LoVo (cell line): ENCODE measurements at regions not wholly inside any gene's neighbourhood (a gene's known extent, or its start where the extent isn't known, plus 50 kb on each side); places are given as distances from the start of the nearest gene placed in this dataset.

Experiments
- DNase-seq: peaks from one replicate; pipeline ENCODE4 v3.0.0-alpha.2; 2016; ENCODE audit warnings: low spot score

DNA sequence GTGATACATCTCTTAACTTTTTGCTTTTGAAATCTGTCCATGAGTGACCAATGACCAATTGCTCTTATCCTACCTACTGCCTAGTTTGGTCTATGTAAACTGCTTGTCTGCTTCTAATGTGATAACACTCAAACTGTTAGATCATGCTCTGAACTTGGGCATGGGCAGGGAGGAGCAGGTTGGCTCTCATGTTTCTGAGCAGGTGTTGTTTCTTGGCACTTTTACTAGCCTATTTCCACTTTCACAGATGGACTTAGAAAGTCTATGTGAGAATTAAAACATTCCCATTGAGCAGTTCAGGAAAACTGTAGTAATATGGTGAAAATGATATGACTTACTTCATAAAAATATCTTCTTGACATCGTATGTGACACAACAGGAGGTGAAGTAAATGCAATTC, 538.4 kb downstream of the HACE1 start:
- no peak for DNase-seq

DNA sequence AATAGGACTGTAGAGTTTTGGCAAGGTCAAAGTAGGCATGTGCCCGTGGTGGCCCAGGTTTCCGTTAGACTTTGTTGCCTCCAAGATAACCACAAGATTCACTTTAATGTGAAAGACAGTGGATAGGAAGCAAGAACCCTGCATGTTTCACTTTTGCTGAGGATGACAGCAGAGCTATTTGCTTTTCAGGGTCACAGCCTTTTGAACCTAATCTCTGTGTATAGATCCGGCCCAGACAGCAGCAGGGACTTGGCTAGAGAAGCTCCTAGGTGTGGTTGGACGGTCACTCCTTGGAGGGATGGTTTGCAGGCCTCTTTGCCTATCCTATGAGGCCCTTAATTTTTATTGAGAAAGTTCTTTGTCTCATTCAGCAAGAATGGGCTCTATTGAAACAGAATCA, 538.8 kb downstream of the HACE1 start:
- no peak for DNase-seq

DNA sequence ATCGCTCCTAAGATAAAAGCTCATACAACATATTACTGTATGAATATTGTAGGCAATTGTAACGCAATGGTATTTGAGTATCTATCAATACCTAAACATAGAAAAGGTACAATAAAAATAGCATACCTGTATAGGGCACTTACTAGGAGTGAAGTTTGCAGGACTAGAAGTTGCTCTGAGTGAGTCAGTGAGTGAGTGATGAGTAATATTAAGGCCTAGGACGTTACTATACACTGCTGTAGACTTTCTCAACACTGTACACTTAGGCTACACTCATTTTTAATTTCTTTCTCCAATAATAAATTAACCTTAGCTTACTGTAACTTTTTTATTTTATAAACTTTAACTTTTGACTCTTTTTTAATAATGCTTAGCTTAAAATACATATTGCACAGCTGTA, 546.9 kb downstream of the HACE1 start:
- DNase-seq: no peak

DNA sequence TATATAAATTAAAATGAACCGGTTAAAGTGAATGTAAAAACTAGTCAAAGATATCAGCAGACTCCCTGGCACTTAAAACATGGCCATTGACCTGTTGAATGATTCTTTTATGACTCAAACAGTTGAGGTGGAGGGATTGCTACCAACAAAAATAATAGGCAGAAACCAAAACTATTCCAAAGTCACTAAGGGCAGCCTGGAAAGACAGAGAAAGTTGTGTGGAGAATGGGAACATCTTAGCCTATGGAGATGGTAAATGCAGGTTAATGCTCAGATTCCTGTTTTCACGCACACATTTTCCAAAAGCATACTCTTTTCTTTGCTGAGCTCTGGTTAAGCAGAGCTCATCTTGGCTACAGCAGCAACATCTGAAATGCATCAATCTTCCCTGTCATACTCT, 553.5 kb downstream of the HACE1 start:
- DNase-seq: no peak

DNA sequence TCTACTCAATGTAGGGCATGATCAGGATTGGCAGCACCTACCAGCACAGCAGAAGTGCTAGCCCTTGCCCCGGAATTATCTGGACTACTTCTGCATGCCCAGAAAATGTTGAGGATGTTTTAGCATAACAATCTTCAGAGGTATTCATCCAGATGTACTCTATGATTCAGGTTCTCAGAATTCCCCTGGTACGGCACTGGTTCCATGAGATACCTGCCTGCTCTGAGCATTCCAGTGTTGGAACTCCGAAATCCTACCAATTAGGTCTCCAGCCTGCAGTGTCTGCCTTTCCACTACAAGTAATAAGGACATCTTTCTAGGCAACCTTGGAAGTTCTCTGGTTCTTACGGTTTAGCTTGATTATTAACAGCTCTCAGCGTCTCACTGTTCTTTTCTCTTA, 554.5 kb downstream of the HACE1 start:
- no peak for DNase-seq

DNA sequence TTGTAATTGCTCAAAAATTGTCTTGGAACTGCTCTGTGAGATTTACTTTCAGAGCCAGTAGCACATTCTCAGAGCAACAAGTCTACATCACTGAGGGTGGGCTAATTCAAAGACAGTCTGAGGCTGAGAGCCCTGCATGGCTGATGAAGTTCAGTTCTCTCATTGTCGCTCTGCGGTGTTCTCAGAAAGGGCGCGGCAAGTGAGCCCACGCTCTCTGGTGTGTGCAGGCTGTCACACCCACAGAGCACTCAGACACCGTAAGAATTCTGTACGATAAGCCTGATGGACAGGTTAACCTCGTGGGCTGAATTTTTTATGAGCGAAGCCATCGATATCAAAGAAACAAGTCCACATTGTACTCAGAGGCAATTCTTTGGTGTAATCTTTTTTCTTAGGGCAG, 557.8 kb downstream of the HACE1 start:
- DNase-seq: no peak

DNA sequence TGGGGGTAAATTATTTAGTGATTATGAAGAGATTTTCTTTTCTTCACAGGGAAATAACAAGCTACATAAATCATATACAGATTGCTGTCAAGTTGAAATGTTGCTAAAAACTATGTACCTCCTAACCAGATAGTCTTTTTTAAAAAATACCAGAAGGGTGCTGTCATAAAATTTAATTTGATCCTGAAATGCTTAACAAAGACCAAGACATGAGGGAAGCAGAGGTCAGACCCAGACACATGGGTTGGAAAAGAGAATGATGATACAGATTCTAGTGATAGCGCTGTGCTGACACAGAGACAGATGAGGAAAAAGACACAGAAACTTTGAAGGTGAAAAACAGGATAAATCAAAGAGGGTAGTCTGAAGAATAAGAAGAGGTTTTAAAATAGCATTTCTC, 573.1 kb downstream of the HACE1 start:
- DNase-seq: no peak

DNA sequence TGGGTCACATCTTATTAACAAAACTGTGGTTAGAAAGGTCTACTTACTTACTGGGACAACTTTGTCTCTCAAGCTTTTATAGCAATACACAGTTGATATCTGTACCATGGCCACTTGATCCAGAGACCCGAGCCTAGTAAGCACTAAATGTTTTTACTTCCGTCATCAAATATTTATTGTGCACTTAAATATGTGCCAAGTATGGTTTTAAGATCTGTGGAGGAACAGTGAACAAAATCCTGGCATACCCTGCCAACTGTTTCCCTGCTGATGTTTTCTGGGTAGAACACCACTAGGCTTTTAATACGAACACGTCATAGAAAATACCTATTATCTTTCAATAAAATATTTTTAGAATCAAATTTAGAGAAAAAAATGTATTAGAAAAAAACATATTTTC, 574.8 kb downstream of the HACE1 start:
- DNase-seq: no peak

DNA sequence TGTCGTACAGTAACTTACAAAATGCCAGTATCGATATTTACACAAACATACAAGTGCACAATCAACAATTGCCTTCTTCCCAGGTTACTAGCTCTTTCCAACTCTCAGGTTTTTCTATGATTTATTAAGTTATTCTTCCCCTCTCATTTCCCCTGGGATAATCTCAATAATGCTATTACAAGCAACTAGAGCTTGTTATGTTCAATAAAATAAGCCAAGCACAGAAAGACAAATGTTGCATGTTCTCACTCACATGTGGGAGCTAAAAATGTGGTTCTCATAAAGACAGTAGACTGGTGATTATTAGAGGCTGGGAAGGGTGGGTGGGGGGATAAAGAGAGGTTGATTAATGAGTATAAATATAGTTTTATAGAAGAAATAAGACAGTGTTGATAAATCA, 577.1 kb downstream of the HACE1 start:
- no peak for DNase-seq

DNA sequence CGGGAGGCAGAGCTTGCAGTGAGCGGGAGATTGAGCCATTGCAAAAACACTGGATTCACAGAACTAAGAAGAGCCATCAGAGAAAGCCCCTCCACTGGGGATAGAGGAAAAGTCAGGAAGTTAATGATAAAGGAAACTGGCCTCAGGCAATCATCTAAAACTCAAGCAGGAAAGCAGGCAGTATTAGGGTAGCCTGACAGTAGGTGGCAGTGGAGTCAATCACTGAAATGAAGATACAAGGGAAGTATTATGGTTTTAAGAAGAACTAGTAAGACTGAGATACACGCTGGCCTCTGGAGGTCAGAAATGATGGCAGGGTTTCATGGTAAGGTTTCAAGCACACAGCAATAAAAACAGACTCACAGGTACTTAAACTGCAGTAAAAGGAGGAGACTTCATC, 578.3 kb downstream of the HACE1 start:
- DNase-seq: no peak

DNA sequence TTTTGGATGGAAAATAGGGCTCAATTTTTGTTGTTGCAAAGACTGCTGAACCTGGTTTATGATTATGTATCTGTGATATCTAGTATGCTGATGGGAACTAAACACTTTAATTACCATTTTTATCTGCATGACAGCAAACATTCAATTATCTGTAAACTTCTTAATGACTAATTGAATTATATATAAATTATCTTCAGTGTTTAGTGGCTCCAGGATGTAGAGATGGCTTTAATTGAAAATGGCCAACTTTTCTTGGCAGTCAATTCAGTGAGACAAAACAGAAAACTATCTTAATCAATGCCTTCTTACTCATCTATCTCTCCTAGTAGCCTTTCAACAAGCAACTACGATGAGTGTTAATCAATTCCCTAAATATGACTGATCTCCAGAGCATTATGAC, 591.3 kb downstream of the HACE1 start:
- no peak for DNase-seq

DNA sequence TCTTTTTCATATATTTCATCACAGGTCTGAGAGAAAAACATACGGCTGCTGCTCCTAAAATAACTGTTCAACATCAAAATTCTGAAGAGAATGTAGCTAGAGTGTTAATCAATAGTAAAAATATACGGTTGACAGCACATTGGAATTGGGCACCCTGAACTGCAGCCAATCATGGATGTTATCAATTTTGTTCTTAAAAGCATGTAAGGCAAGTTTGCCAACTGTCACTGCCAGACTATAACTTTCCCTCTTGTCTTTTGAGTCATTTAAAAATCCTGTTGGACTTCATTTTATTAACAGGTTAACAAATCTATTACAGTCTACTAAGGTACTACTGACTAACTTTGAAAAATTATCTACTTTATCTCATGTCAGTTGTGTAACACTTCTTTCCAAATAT, 592.8 kb downstream of the HACE1 start:
- DNase-seq: no peak

DNA sequence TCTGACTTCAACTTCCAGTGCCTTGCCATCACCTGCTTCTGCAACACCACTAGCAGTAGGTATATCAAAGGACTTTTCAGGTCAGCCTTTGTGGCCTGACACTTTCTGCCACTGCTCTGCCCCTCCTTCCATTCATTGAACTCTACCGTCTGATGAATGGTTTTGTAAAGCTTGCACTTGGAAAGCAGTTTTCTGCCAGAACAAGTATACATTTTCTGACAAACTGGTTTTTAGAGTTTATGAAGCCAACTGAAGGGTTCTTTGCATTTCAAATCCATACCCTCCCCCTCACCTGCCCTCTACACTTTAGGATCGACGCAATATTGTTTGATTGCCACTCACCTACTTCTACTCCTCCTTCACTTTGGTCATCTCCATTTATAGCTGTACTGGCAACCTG, 603.1 kb downstream of the HACE1 start:
- no peak for DNase-seq

DNA sequence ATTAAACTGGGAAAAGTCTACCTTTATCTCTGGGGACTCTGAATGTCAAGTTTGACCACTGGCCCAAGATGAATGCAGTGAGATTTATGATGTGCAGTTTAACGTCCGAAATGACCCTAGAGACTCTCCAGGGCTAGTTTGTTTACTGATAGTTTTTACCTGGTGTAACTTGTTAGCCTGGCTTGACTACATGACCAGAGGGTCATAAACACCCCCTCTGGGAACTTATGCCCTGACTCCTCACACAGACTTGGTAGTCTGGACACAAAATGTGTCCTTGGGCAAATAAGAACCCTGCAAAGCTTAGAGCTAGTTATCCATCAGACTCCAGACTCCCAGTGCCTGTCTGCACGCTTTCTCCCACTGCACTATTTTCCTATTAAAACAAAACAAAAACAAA, 606.5 kb downstream of the HACE1 start:
- DNase-seq: no peak

DNA sequence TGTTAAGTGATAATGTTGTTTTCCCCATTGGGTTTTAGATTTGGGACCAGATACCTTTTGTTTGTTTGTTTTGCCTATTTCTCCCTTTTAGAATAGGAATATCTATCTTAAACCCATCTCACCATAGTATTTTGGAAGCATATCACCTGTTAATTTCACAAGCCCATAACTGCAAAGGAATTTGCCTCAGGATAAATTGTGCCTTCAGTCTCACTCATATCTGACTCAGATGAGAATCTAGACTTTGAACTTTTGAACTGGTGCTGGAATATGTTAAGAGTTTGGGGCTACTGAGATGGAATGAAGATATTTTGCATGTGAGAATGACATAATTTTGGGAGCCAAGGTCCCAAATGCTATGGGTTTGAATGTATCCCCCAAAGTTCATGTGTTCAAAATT, 607.4 kb downstream of the HACE1 start:
- no peak for DNase-seq

DNA sequence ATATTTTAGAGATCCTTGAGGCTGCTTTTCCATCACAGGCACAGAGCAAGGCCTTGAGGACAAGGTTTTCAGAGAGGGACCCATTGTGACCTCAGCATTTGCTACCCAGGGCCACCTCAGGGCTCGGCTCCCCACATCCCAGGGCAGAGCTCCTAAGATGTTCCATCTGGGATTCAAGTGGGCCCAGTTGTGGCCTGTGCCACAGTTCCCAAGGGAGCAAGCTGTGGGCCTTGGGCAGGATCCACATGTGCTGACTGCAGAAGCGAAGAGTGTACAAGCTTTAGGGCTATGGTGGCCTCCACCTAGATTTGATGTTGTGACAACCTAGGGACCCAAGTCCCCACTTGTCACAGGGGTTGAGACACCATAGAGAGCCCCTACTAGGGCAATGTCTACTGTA, 608.1 kb downstream of the HACE1 start:
- DNase-seq: no peak

DNA sequence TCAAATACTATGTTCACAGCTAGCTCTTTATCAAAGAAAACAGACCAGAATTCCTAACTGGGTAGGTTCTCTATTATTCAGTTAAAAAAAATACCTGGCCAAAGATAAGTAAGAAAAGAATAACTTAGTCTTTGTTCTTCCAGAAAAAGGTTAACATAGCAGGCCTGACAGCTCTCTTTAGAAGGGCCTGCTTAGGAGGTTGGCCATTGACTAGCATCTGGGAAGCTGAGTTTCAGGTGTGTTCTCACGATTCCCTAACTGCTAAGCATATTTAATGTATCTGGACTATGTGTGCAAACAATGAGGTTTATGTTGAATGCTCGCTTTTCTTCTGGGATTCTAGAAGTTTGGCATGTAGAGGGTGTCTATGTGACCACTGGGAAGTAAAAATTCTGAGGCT, 618.9 kb downstream of the HACE1 start:
- DNase-seq: no peak

DNA sequence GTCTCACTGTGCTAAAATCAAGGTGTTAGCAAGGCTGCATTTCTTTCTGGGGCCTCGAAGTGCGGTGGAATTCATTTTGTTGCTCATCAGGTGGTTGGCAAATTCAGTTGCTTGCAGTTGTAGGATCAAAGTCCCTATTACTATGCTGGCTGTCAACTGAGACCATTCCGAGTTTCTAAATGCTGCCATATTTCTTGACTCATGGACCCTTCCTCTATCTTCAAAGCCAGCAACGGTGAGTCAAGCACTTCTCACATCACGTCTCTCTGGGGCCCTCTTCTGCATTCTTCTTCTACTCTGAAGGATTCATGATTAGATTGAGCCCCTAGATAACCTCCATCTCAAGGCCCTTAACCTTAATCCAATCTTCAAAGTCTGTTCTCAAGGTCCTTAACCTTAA, 619.7 kb downstream of the HACE1 start:
- no peak for DNase-seq

DNA sequence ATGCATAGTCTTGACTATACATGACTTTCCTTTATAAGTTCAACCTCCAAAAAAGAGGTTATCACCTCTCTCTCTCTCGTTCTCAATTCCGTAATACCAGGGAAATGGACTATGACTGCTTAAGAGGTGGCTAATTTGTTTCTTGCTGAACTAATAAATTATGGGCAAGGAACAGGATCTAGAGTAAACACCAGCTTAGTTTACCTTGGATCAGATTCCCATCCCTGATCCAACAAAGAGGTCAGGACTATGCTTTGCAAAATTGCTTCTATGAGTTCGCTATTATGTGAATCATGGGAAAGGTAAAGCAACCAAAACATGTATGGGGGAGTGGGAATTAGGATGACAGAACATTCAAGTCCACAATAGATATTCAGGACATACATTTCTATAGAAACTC, 630.7 kb downstream of the HACE1 start:
- DNase-seq: no peak

DNA sequence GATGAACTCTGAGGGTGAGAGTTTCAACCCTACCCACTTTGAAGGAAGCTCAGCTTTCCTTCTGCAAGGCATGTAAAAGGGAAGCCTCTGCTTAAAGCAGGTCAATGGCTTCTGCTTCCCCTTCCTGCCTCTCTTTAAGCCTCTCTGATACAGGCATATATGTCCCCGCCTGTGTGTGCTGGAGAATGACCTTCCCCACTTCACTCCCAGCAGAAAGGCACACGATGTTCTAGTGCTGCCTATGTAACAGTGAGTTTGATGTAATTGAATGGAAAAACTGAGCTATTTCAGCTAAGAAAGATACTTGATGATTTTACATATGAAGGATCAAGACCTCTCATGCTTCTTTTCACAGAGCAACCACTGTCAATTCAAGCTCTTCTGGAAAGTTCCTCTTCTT, 632.2 kb downstream of the HACE1 start:
- DNase-seq: no peak

DNA sequence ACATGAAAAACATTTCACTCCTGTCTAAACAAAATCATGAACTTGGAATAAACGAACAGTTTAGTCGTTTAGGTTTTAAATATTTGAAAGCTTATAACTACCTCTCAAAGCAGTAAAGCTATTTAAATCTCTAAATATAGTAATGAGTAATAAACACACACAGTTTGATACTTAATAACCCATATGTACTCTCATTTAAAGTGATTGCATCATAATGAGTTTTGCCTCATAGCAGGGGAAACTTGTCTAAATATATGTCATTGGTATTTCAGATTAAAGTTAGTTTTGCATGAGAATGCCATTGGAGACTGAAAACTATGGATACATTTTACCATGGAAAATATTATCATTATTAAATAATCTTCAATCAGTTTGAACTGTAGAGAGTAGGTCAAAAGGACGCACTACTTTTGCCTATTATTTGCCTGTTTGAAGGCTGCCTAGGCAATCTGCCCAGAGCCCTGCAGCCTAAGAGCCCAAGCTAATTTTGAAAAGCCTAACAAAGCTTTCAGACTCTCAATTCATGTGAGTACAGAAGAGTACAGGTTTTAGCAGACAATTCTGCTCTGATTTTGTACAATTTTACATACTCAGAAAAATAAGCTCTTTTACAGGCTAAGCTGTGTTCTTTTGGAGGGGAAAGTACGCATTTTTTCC, 632.8 kb downstream of the HACE1 start:
- no peak for DNase-seq

DNA sequence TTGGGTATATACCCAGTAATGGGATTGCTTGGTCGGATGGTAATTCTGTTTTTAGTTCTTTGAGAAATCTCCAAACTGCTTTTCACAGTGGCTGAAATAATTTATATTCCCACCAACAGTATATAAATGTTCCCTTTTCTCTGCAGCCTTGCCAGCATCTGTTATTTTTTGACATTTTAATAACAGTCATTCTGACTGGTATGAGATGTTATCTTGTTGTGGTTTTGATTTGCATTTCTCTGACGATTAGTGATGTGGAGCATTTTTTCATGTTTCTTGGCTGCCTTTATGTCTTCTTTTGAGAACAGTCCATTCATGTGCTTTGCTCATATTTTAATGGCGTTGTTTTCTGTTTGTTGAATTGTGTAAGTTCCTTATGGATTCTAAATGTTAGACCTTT, 641.6 kb downstream of the HACE1 start:
- no peak for DNase-seq

DNA sequence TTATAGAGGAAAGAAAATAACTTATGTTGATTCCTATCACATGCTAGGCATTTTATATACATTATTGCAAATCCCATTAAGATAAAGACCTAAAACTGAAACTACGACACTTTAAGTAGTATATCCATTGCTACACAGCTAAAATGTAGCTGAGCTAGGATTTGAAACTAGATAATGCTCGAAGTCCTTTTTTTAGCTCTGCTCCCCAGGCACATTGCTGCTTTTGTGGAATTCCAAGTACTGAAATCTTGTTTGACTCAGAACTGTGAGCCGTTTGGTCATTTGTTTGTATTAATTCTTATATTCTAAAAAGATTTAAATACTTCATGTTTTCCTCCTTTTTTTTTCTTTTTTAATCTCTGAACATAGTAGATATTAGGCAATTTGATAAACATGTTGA, 644.8 kb downstream of the HACE1 start:
- no peak for DNase-seq

DNA sequence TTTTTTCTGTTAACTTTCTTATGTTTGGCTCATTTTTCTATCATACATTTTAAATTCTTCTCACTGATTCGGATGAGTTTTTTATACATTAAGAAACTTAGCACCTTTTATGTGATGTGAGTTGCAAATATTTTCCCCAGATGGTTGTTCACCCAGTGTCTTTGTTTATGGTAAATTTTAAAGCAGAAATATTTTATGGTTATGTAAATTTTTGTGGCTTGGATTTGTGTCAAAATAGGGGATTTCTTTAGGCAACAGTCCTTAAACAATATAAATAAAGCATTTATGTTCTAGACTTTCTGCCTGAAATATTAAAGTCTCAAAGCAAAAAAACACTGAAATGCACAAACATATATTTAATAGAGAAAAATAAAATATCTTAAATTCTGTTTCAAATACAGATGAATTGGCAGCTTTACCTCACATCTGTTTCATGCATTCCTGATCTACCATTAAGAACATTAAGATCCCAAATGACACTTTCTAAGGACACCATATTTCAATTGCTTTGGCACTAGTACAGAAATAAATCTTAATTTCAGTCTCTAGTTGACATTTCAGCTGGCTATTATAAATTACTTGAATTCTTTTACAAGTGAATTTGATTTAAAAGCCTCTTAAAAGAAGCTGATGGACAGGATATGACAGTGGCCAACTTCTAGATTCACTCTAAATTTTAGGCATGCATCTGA, 646.6 kb downstream of the HACE1 start:
- DNase-seq: no peak
